Activated CD4-positive, alpha-beta T cell treated with anti-CD3 and anti-CD28 coated beads, Interleukin-2, amount 10 ng/mL, durations not matched to agents 7 days and 5 days (primary cell): ENCODE measurements at regions not wholly inside any gene's neighbourhood (a gene's known extent, or its start where the extent isn't known, plus 50 kb on each side); places are given as distances from the start of the nearest gene placed in this dataset.
A peak's percentile ranks its signal among the peaks of the same experiment; 100 is the strongest.
"Not testable (repeated sequence)": the region's sequence is repeated elsewhere in the genome, so short reads cannot be mapped to it uniquely, and the experiment has no call there.

ENCODE experiments used
- CTCF ChIA-PET: fragments of 350-600 bp; sonication (Branson Sonifier 250); formaldehyde crosslinking; loops from one replicate; lab custom pipeline; 2021; ENCODE audit warnings: antibody characterized with exemption; lab: Charles Lee
- POLR2A ChIA-PET: fragments of 350-600 bp; sonication (Branson Sonifier 250); formaldehyde crosslinking; loops from one replicate; lab custom pipeline; 2021; ENCODE audit warnings: antibody characterized with exemption; lab: Charles Lee
- DNase-seq: peaks from one replicate; pipeline ENCODE4 v3.0.0-alpha.2; 2020
- H3K27ac Mint-ChIP-seq: one replicate; pipeline ENCODE4 v1.8.0; 2021; ENCODE audit warnings: mild to moderate bottlenecking, moderate library complexity, mixed read lengths
- H3K27me3 Mint-ChIP-seq: one replicate; pipeline ENCODE4 v1.8.0; 2021; ENCODE audit warnings: mixed read lengths
- H3K36me3 Mint-ChIP-seq: one replicate; pipeline ENCODE4 v1.8.0; 2021; ENCODE audit warnings: low read depth, mixed read lengths
- H3K4me1 Mint-ChIP-seq: one replicate; pipeline ENCODE4 v1.8.0; 2021; ENCODE audit warnings: mixed read lengths
- H3K4me3 Mint-ChIP-seq: one replicate; pipeline ENCODE4 v1.8.0; 2021; ENCODE audit warnings: mild to moderate bottlenecking, moderate library complexity, mixed read lengths
- H3K9me3 Mint-ChIP-seq: one replicate; pipeline ENCODE4 v1.8.0; 2021; ENCODE audit warnings: mixed read lengths

- no peak overlapping the region for H3K4me3 Mint-ChIP-seq
- ChIA-PET CTCF (no interaction called here), POLR2A (no interaction called here)
- no peaks in the 10 kb centered on the region for H3K27me3 Mint-ChIP-seq
- H3K27ac Mint-ChIP-seq, result no peak overlapping the region
- peaks cover 6% of the 10 kb centered on the region for H3K9me3 Mint-ChIP-seq
- H3K4me1 Mint-ChIP-seq, result peaks cover 11% of the 10 kb centered on the region
- no peak for DNase-seq
- H3K36me3 Mint-ChIP-seq, result no peaks in the 10 kb centered on the region
Observed at GRCh38 chr7:125424721-125425120, 495.1 kb upstream of the POT1 start.

- ChIA-PET POLR2A (interaction anchor here (0.6 kb wide), 1 partner anchor 494 kb away, joined by 3 read pairs; no protein-coding TSS in a partner anchor), CTCF (no interaction called here)
- Mint-ChIP-seq H3K4me3 (no peak overlapping the region), H3K36me3 (no peaks in the 10 kb centered on the region), H3K27ac (peak overlapping the region; percentile 19), H3K27me3 (no peaks in the 10 kb centered on the region), H3K4me1 (peaks cover 11% of the 10 kb centered on the region), H3K9me3 (peaks cover 13% of the 10 kb centered on the region)
- no peak for DNase-seq
Observed at GRCh38 chr7:125423458-125424155, 494.0 kb upstream of the POT1 start.

- H3K27ac Mint-ChIP-seq, H3K4me3 Mint-ChIP-seq, CTCF ChIA-PET, POLR2A ChIA-PET, DNase-seq, H3K36me3 Mint-ChIP-seq, H3K27me3 Mint-ChIP-seq: not testable (repeated sequence)
- Mint-ChIP-seq H3K9me3 (peaks cover 14% of the 10 kb centered on the region), H3K4me1 (peaks cover 11% of the 10 kb centered on the region)
Observed at GRCh38 chr7:125421407-125421806, 491.8 kb upstream of the POT1 start.

GRCh38 chr7:125412890-125413665, 483.5 kb upstream of the POT1 start:
- DNase-seq, result no peak
- Mint-ChIP-seq H3K9me3 (no peaks in the 10 kb centered on the region), H3K27ac (no peak overlapping the region), H3K36me3 (no peaks in the 10 kb centered on the region), H3K4me1 (no peaks in the 10 kb centered on the region), H3K27me3 (no peaks in the 10 kb centered on the region), H3K4me3 (no peak overlapping the region)
- POLR2A ChIA-PET, result no interaction called here
- CTCF ChIA-PET, result interaction anchor here (0.6 kb wide), 1 partner anchor 22 kb away, joined by 4 read pairs; no protein-coding TSS in a partner anchor

- DNase-seq, result no peak
- POLR2A ChIA-PET, result no interaction called here
- no peaks in the 10 kb centered on the region for H3K36me3 Mint-ChIP-seq
- no peak overlapping the region for H3K4me3 Mint-ChIP-seq
- H3K9me3 Mint-ChIP-seq, result no peaks in the 10 kb centered on the region
- H3K4me1 Mint-ChIP-seq, result no peaks in the 10 kb centered on the region
- no peaks in the 10 kb centered on the region for H3K27me3 Mint-ChIP-seq
- CTCF ChIA-PET, result no interaction called here
- H3K27ac Mint-ChIP-seq, result no peak overlapping the region
Observed at GRCh38 chr7:125409921-125410320, 480.3 kb upstream of the POT1 start.

GRCh38 chr7:125406111-125406510, 476.5 kb upstream of the POT1 start:
- no peaks in the 10 kb centered on the region for H3K36me3 Mint-ChIP-seq
- H3K27me3 Mint-ChIP-seq, result no peaks in the 10 kb centered on the region
- no peak overlapping the region for H3K27ac Mint-ChIP-seq
- H3K9me3 Mint-ChIP-seq, result no peaks in the 10 kb centered on the region
- CTCF ChIA-PET, result no interaction called here
- POLR2A ChIA-PET, result no interaction called here
- H3K4me1 Mint-ChIP-seq, result no peaks in the 10 kb centered on the region
- no peak overlapping the region for H3K4me3 Mint-ChIP-seq
- DNase-seq, result no peak

- POLR2A ChIA-PET, result no interaction called here
- no peaks in the 10 kb centered on the region for H3K4me1 Mint-ChIP-seq
- H3K36me3 Mint-ChIP-seq, result no peaks in the 10 kb centered on the region
- H3K27me3 Mint-ChIP-seq, result no peaks in the 10 kb centered on the region
- H3K4me3 Mint-ChIP-seq, result no peak overlapping the region
- no peak for DNase-seq
- no peak overlapping the region for H3K27ac Mint-ChIP-seq
- no peaks in the 10 kb centered on the region for H3K9me3 Mint-ChIP-seq
- CTCF ChIA-PET, result no interaction called here
Observed at GRCh38 chr7:125399408-125399807, 469.8 kb upstream of the POT1 start.

GRCh38 chr7:125396466-125397151, 467.0 kb upstream of the POT1 start:
- H3K36me3 Mint-ChIP-seq, result no peaks in the 10 kb centered on the region
- H3K27me3 Mint-ChIP-seq, result no peaks in the 10 kb centered on the region
- POLR2A ChIA-PET, result no interaction called here
- no peaks in the 10 kb centered on the region for H3K9me3 Mint-ChIP-seq
- H3K27ac Mint-ChIP-seq, result no peak overlapping the region
- CTCF ChIA-PET, result no interaction called here
- no peaks in the 10 kb centered on the region for H3K4me1 Mint-ChIP-seq
- H3K4me3 Mint-ChIP-seq, result no peak overlapping the region
- no peak for DNase-seq

- Mint-ChIP-seq H3K4me1 (no peaks in the 10 kb centered on the region), H3K36me3 (no peaks in the 10 kb centered on the region), H3K4me3 (no peak overlapping the region), H3K27me3 (no peaks in the 10 kb centered on the region), H3K27ac (no peak overlapping the region), H3K9me3 (no peaks in the 10 kb centered on the region)
- CTCF ChIA-PET, result no interaction called here
- POLR2A ChIA-PET, result no interaction called here
- DNase-seq, result no peak
Observed at GRCh38 chr7:125391921-125392320, 462.3 kb upstream of the POT1 start.

- Mint-ChIP-seq H3K4me1 (no peaks in the 10 kb centered on the region), H3K27me3 (no peaks in the 10 kb centered on the region), H3K9me3 (no peaks in the 10 kb centered on the region), H3K36me3 (no peaks in the 10 kb centered on the region), H3K4me3 (no peak overlapping the region), H3K27ac (no peak overlapping the region)
- ChIA-PET CTCF (interaction anchor here (0.6 kb wide), 1 partner anchor 22 kb away, joined by 4 read pairs; no protein-coding TSS in a partner anchor), POLR2A (no interaction called here)
- DNase-seq, result no peak
Observed at GRCh38 chr7:125390981-125391380, 461.4 kb upstream of the POT1 start.

- Mint-ChIP-seq H3K4me3 (no peak overlapping the region), H3K9me3 (no peaks in the 10 kb centered on the region), H3K27ac (no peak overlapping the region), H3K36me3 (no peaks in the 10 kb centered on the region), H3K27me3 (no peaks in the 10 kb centered on the region), H3K4me1 (no peaks in the 10 kb centered on the region)
- DNase-seq, result no peak
- ChIA-PET CTCF (no interaction called here), POLR2A (no interaction called here)
Observed at GRCh38 chr7:125386211-125386610, 456.6 kb upstream of the POT1 start.

- Mint-ChIP-seq H3K4me3 (no peak overlapping the region), H3K27me3 (no peaks in the 10 kb centered on the region), H3K4me1 (no peaks in the 10 kb centered on the region), H3K36me3 (no peaks in the 10 kb centered on the region), H3K9me3 (no peaks in the 10 kb centered on the region), H3K27ac (no peak overlapping the region)
- ChIA-PET POLR2A (no interaction called here), CTCF (no interaction called here)
- DNase-seq, result no peak
Observed at GRCh38 chr7:125383324-125383723, 453.7 kb upstream of the POT1 start.

GRCh38 chr7:125382401-125382800, 452.8 kb upstream of the POT1 start:
- no peak overlapping the region for H3K27ac Mint-ChIP-seq
- H3K36me3 Mint-ChIP-seq, result no peaks in the 10 kb centered on the region
- no peaks in the 10 kb centered on the region for H3K27me3 Mint-ChIP-seq
- H3K4me3 Mint-ChIP-seq, result no peak overlapping the region
- no peak for DNase-seq
- H3K9me3 Mint-ChIP-seq, result no peaks in the 10 kb centered on the region
- H3K4me1 Mint-ChIP-seq, result no peaks in the 10 kb centered on the region
- ChIA-PET POLR2A (no interaction called here), CTCF (no interaction called here)
